ENCODE measurements at regions not wholly inside any gene's neighbourhood (a gene's known extent, or its start where the extent isn't known, plus 50 kb on each side); places are given as distances from the start of the nearest gene placed in this dataset.
A peak's percentile ranks its signal among the peaks of the same experiment; 100 is the strongest.
"Not testable (repeated sequence)": the region's sequence is repeated elsewhere in the genome, so short reads cannot be mapped to it uniquely, and the experiment has no call there.

GRCh38 chr7:153088601-153089000, 329.0 kb downstream of the ACTR3B start:
- no peak for ATAC-seq

GRCh38 chr7:153090209-153090608, 330.7 kb downstream of the ACTR3B start:
- ATAC-seq, result no peak

GRCh38 chr7:153090764-153091163, 331.2 kb downstream of the ACTR3B start:
- ATAC-seq, result no peak

GRCh38 chr7:153091477-153091876, 331.9 kb downstream of the ACTR3B start:
- ATAC-seq, result no peak

- ATAC-seq, result no peak
Measured at GRCh38 chr7:153097511-153098201, 338.1 kb downstream of the ACTR3B start.

GRCh38 chr7:153099235-153099634, 339.7 kb downstream of the ACTR3B start:
- ATAC-seq, result no peak

GRCh38 chr7:153100691-153101237, 341.2 kb downstream of the ACTR3B start:
- ATAC-seq, result no peak

GRCh38 chr7:153103202-153103601, 343.6 kb downstream of the ACTR3B start:
- no peak for ATAC-seq

- no peak for ATAC-seq
Measured at GRCh38 chr7:153107826-153108225, 348.3 kb downstream of the ACTR3B start.

- ATAC-seq, result no peak
Measured at GRCh38 chr7:153109566-153109965, 350.0 kb downstream of the ACTR3B start.

- no peak for ATAC-seq
Measured at GRCh38 chr7:153110606-153111005, 351.1 kb downstream of the ACTR3B start.

- ATAC-seq, result not testable (repeated sequence)
Measured at GRCh38 chr7:153122255-153122654, 362.7 kb downstream of the ACTR3B start.

GRCh38 chr7:153130052-153130451, 370.5 kb downstream of the ACTR3B start:
- ATAC-seq, result no peak

GRCh38 chr7:153151766-153152165, 392.2 kb downstream of the ACTR3B start:
- no peak for ATAC-seq

- peak; percentile 45 for ATAC-seq
Measured at GRCh38 chr7:153152801-153153422, 393.4 kb downstream of the ACTR3B start.

- ATAC-seq, result peak; percentile 20
Measured at GRCh38 chr7:153158149-153158548, 398.6 kb downstream of the ACTR3B start.

GRCh38 chr7:153170287-153170686, 410.7 kb downstream of the ACTR3B start:
- ATAC-seq, result no peak

GRCh38 chr7:153185936-153186335, 426.4 kb downstream of the ACTR3B start:
- ATAC-seq, result no peak

- no peak for ATAC-seq
Measured at GRCh38 chr7:153188161-153188560, 428.6 kb downstream of the ACTR3B start.

- no peak for ATAC-seq
Measured at GRCh38 chr7:153188630-153189029, 429.1 kb downstream of the ACTR3B start.

GRCh38 chr7:153190452-153190851, 430.9 kb downstream of the ACTR3B start:
- ATAC-seq, result no peak

GRCh38 chr7:153190986-153191385, 431.4 kb downstream of the ACTR3B start:
- ATAC-seq, result no peak

GRCh38 chr7:153193144-153193595, 433.6 kb downstream of the ACTR3B start:
- ATAC-seq, result peak; percentile 44

GRCh38 chr7:153217032-153217431, 457.5 kb downstream of the ACTR3B start:
- no peak for ATAC-seq

Measured in esophagus mucosa (tissue), 1 donor.